WTC11 (cell line): ENCODE measurements at regions not wholly inside any gene's neighbourhood (a gene's known extent, or its start where the extent isn't known, plus 50 kb on each side); places are given as distances from the start of the nearest gene placed in this dataset.

Source experiments
- ATF1 ChIP-seq: sonication (generic); formaldehyde crosslinking; IDR thresholded peaks from 2 replicates; pipeline ENCODE4 v1.8.1; 2023; ENCODE audit warnings: mild to moderate bottlenecking, moderate library complexity, missing genetic modification reagents
- CBFB ChIP-seq: sonication (generic); formaldehyde crosslinking; IDR thresholded peaks from 2 replicates; pipeline ENCODE4 v1.8.1; 2022; ENCODE audit warnings: mild to moderate bottlenecking, low read depth, missing genetic modification reagents
- CTCF ChIP-seq: fragments of 200-600 bp; IDR thresholded peaks from 2 replicates; pipeline ENCODE4 v1.8.0; 2022; ENCODE audit warnings: antibody characterized with exemption
- E2F4 ChIP-seq: sonication (generic); formaldehyde crosslinking; IDR thresholded peaks from 2 replicates; pipeline ENCODE4 v1.8.1; 2022; ENCODE audit warnings: low read depth, mild to moderate bottlenecking, moderate library complexity, missing genetic modification reagents, borderline replicate concordance
- ESRRA ChIP-seq: sonication (generic); formaldehyde crosslinking; IDR thresholded peaks from 2 replicates; pipeline ENCODE4 v1.8.1; 2022; ENCODE audit warnings: mild to moderate bottlenecking, missing genetic modification reagents, borderline replicate concordance
- JUN ChIP-seq: sonication (generic); formaldehyde crosslinking; IDR thresholded peaks from 2 replicates; pipeline ENCODE4 v1.8.0; 2023; ENCODE audit warnings: mild to moderate bottlenecking, missing genetic modification reagents
- NR1H2 ChIP-seq: sonication (generic); formaldehyde crosslinking; IDR thresholded peaks from 2 replicates; pipeline ENCODE4 v1.9.0; 2021; ENCODE audit warnings: mild to moderate bottlenecking, moderate library complexity, missing genetic modification reagents
- PREB ChIP-seq: sonication (generic); formaldehyde crosslinking; IDR thresholded peaks from 2 replicates; pipeline ENCODE4 v1.8.1; 2022; ENCODE audit warnings: mild to moderate bottlenecking, missing genetic modification reagents, moderate library complexity, borderline replicate concordance
- SP1 ChIP-seq: sonication (generic); formaldehyde crosslinking; conservative IDR thresholded peaks from 2 replicates; pipeline ENCODE4 v1.8.1; 2022; ENCODE audit warnings: missing genetic modification reagents
- ZBTB43 ChIP-seq: sonication (generic); formaldehyde crosslinking; IDR thresholded peaks from 2 replicates; pipeline ENCODE4 v1.8.1; 2023; ENCODE audit warnings: mild to moderate bottlenecking, missing genetic modification reagents
- ZNF263 ChIP-seq: sonication (generic); formaldehyde crosslinking; IDR thresholded peaks from 2 replicates; pipeline ENCODE4 v1.8.1; 2022; ENCODE audit warnings: low read depth, mild to moderate bottlenecking, moderate library complexity, missing genetic modification reagents

GRCh38 chr2:71736091-71736861 is 282.9 kb downstream of the DYSF start:
- no peak for TF ChIP-seq ZBTB43
- no peak for TF ChIP-seq JUN (CRISPR knock-in tag)
- TF ChIP-seq PREB (CRISPR knock-in tag) = no peak
- no peak for TF ChIP-seq NR1H2
- no peak for TF ChIP-seq CTCF
- TF ChIP-seq SP1 = no peak
- TF ChIP-seq ATF1 (CRISPR knock-in tag) = no peak
- TF ChIP-seq ESRRA (CRISPR knock-in tag) = no peak
- TF ChIP-seq E2F4 (CRISPR knock-in tag) = no peak
- TF ChIP-seq CBFB (CRISPR knock-in tag) = no peak
- TF ChIP-seq ZNF263 (CRISPR knock-in tag) = no peak
